Middle frontal gyrus (tissue), 1 donor: ENCODE measurements at regions not wholly inside any gene's neighbourhood (a gene's known extent, or its start where the extent isn't known, plus 50 kb on each side); places are given as distances from the start of the nearest gene placed in this dataset.

Source experiments
- DNase-seq: peaks from one replicate; pipeline ENCODE4 v3.0.0-alpha.2; 2015; ENCODE audit warnings: low spot score; ENCODE audit errors: extremely low spot score

DNA sequence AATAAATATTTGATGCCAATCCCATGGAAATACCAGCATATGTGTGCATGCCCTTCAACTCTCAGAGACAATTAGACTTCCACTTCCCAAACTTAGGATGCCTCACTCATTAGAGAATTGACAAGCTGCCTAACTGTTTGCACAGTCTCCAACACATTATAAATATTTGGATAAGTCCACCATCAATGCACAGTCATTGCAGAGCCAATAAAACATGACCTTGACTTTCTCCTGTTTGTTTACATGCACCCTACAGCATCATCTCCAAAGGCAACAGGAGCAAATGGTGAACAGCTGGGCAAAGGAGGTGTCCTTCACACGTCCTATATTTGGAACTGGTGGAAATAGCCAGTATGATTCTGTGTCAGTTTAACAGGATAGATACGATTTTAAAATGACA, 804.4 kb upstream of the RBFOX1 start:
- DNase-seq, result no peak

DNA sequence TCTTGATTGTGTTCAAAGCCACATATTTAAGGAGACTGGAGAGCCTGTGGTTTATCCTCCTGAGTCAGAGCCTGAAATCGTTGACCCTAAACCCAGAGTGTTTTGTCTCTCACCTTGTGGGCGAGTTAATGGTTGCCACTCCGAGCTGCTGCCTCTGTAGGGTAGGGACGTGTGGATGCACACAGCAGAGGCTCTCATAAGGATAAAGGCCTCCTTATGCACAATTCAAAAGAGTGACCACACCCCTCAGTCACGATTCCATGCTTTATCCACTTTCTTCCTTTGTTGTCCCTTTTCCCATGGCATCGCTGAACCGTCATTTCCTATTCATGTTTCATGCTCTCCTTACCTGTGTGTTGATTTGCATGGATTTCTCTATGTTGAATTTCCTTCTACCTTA, 805.0 kb upstream of the RBFOX1 start:
- no peak for DNase-seq

DNA sequence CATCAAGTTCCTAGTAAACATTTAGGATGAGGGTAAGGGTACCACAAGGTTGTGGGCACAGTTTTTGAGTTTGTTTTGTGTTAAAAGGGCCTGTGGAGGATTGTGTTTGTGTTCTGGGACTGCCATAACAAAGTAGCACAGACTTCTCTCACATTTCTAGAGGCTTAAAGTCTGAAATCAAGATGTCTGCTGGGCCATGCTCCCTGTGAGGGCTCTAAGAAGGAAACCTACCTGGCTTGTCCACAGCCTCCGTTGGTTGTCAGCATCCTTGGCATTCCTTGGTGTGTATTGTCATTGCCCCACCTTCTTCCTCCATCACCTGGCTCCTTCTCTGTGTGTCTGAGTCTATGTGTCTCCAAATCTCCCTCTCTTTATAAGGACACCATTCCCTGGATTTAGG, 808.1 kb upstream of the RBFOX1 start:
- no peak for DNase-seq

DNA sequence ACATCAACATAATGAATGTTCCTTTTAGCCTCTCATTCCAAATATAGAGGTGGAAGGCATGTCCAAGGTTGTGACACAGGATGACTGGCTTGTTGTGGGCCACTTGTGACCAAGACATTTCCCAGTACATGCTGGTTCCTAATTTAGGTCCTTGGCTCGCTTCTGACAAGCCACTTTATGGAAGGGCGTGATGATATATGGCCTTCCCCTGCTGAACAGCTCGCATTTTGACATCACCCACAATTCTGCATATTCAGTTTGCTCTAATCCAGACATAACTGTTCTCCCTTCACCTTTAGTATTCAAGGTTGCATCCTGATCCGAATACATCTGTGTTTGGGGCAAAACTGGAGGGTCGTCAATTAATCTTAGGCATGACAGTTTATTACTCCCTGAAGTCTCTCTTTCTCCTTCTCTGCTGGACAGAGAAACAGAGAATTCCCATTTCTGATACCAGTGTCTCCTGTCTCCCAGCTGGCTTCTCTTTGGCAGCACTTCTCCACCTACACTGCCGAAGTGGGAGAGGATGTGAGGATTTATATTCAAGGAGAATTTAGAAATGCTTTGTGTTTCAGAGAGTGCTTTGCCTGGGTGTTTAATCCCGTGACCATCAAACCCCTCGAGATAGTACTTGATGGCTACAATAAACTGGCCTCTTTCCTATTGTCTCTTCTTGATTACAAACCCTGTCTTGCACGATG, 815.5 kb upstream of the RBFOX1 start:
- DNase-seq, result no peak

DNA sequence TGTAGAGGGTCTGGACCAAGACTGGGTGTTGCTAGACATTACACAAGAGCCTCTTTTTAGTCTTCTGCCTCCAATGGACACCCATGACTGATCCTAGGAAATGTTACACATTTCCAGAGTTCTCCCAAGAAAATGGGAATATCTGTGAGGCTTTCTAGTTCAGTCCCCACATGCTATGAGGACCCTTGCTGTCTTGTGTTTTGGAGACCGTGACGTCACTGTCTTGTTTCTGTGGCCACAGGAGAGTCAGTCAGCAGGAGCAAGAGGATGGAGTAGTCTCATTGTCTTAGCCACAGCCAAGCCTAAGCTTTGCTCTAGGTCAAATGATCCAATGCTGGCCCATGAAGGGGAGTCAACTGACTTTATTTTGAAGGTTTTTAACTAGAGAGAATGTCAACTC, 820.1 kb upstream of the RBFOX1 start:
- DNase-seq, result no peak

DNA sequence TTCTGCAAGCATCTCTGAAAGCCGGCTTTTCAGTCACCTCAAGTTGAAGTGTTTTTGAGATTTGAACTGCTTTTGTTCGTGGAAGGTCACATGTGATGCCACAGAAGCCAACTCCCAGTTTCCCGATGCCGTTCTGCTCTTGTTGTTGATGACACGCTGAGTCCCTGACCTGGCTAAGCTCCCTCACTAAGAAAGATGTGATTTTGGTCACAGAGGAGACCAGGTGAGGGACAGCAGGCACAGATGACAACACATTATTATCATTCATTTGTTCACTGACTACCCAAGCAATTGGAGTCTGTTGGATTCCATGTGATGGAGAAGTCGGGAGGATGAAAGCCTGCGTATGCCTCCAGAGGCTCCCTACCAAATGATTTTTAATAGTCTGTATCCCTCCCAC, 822.4 kb upstream of the RBFOX1 start:
- DNase-seq, result no peak

DNA sequence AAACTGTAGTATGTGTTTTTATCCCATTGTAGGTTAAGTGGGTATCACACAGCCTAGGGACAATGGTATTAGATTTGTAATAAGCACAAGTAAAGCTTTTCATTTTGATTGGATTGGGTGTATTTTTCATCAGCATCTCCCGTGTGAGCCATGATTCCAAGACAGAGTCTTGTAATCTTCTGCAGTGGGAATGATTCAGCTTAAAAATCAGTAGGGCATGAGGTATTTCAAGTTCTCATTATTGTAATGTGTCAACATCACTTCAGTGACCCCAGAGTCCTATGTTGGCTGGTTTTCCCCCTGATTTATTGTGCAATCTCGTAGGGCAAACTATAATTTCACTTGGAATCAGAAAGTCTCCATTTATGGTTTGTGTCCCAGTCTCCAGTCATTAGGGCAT, 833.2 kb upstream of the RBFOX1 start:
- no peak for DNase-seq

DNA sequence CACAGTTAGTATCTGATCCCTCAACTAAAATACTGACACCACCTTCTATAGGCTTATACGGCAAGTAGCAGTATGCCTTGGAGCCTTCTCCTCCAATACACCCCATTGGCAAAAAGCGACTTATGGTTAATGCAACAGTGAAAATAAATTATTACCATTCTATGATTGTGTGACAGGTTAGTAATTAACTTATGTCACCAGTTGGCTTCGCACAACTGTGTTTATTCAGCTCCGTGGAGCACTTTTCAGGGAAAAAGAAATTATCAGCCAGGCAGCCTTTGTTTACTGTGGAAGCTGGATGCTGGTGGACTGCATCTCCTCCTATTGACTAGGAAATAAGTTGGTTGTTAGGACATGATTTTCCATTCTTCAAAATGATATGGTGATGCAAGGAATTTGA, 833.8 kb upstream of the RBFOX1 start:
- no peak for DNase-seq

DNA sequence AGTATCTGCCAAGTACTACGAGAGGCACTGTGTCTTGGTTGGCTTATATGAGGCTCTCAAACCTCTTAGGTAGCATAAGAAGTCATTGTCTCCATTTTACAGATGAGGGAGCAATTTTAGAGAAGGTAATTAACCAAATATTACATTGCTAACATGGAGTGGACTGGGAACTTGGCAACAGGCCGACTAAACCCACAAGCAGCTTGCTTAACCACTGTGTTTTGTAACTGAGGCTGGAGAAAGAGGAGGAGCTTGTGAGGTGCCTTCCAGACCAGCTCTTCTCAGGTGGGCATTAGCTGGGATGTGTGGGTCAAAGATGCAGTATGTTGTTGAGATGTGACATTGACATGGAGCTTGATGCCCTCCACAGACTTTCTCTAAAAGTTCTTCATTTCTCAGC, 835.6 kb upstream of the RBFOX1 start:
- DNase-seq, result no peak

DNA sequence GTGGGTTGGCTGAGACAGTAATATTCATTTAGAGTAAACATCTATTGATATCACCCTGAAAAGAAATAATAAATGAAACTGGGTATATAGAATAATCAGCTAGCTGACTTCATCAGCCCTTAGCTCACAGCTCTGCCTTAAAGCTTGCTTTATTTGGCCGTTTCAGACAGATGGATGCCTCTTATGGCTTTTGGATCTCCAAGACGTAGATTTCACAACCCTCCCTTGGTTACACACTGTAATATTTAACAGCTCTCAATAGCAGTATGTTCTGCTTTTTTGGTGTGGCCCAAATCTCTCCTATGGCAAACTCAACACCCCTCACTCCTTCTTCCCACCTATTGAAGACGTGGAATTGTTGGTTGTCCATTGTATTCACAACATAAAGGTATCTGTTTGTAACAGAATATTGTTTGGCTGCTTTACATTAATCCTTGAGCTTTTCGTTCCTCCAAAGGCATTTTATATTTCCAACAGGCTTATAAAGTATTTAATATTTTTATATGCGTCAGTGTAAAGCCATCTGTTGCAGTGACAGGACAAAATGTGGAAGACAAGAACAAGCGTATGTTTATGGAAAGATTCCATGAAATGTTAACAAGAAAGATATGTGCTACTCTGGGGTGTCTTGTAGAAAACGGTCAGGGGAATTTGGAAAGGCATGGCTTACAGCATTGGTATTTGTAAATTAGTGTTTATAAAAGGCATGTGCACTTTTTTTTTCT, 837.0 kb upstream of the RBFOX1 start:
- no peak for DNase-seq

DNA sequence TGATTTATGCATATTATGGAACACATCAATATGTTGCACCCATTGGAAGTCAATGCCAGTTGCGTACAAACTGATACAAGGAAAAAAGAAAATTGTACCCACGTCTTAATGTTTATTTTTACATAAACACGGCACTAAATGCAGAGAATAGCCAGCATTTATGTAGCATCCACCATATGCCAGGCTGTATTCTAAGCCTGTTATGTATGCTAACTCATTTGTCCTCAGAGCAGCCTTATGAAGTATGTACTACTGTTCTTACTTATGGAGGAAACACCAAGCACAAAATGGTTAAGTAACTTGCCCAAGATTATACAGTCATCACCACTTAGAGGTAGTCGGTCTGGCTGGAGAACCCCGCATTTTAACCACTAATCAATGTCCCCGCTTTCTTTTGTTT, 837.9 kb upstream of the RBFOX1 start:
- no peak for DNase-seq

DNA sequence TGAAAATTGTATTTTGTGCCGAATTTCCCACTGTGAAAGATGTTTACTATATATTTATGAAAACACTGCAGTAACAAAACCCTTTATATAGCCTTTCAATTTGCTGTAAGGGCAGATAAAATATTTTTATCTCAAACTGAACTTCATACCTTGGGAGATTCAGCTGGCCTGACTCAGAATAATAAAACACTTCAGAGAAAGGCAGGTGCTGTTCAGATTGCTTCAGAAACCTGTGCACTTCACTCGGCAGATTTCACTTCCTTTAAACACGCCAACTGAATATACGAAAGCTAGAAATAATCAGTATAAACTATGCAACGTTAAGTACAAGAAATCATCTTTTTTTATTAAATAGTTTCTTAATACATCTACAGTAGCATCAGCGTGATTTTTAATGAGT, 839.1 kb upstream of the RBFOX1 start:
- no peak for DNase-seq

DNA sequence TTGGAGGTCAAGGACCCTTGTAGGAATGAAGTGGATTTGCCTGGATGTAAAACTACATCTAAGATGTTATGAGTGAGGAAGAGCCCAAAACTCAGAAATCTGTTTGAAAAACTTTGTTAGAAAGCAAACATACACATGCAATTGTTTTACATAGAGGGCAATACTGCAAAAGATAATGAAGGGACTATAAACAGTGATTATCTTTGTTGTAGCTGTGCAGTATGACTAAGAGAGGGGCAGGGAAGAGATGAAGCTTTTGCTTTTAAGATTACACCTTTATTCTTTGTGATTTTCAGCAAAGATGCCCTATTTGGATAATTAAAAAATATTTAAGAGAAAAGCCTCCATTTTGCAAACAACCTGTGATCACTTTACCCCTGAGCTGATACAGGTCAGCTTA, 839.9 kb upstream of the RBFOX1 start:
- DNase-seq, result no peak

DNA sequence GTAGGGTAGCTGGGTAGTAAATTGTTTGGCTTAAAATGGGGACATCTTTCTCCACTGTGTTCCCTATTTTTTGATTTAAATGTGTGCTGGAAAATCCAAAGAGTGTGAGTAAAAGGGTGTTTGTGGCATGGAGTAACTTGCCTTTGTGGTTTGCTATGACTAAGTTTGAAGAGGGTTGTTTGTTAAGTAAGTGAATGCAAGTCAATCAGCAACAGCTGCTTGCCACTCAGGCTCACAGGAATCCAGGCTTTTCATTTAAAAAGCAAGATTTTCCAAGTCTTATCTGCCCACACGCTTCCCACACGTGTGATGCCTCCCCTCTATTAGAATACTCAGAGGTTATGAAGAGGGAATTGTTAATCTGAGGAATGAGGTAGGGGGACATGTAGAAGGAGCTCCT, 847.7 kb upstream of the RBFOX1 start:
- no peak for DNase-seq

DNA sequence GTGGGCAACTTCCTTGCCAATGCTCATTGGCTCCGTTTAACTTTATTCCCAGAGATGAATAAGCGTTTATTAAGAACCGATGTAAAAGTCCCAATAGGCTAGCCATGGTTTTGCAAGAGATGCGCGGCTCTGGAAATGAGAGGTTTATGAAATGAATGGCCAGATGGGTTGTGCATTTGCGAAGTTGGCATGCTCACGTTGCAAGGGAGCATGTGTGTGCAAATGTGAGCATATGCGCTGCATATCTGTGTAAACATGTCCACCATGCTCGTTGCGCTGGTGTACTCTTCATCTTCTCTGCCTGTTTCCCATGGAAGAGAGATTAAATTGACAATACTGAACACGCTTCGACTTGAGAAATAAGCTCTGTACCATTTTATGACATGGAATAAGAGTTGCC, 848.6 kb upstream of the RBFOX1 start:
- DNase-seq, result no peak

DNA sequence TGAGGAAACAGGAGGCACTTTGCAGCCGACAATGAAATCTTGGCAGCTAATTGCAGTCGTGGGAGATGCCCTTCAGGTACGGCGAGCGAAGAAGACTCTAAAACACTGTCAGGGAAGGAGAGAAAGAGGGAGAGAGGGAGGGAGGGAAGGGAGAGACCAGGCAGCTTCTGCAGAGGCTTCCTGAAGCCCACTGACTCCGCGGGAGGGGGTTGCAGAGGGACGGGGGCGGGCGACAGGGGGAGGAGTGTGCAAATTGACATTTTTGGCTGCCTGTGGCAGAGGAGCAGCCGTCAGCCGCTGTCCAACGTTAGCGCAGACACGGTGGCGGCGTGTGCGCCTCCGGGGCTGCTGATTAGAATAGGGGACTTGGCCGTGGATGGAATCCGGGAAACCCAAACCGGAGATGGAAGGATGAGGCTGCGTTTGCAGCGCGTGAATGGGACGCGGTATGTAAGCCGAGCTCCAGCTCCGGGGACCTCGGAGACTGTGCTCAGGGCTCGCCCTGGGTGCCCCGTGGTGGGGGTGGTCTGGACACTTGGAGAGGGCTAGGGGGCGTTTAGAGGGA, 849.1 kb upstream of the RBFOX1 start:
- no peak for DNase-seq

DNA sequence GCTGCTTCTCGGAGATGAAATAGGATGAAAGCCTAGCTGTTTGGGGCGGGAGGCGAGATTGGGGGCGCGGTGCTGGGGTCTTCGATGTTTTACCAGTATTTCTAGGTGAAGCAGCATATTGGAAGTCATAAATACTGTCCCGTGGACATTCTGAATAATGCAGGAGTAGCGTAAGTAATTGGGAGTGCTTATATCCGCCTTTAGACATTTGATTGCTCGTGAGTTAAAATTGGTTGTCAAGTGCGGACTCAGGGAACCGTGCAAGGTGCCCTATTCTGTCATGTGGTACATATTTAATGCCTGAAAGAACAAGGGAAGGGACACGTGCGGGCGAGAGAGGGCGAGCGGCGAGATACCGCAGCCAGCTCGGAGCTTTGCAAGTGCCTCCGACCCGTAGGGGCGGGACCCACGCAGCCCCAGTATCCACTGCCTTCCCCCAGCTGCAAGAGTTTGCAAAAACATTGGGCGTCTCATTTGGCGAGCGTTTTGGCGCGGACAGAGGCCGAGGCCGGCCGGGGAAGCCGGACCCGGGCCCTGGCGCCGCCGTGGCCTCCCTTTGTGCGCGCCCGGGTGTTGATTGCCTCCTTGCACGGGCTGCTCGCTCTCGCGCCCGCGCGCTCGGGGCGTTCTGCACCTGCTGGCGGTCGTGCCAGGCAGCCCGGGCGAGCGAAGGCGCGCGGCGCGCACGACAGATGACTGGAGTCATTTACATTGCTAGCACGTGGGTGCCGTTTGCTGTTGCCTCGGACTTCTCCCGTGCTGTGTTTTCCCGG, 849.8 kb upstream of the RBFOX1 start:
- DNase-seq, result no peak

DNA sequence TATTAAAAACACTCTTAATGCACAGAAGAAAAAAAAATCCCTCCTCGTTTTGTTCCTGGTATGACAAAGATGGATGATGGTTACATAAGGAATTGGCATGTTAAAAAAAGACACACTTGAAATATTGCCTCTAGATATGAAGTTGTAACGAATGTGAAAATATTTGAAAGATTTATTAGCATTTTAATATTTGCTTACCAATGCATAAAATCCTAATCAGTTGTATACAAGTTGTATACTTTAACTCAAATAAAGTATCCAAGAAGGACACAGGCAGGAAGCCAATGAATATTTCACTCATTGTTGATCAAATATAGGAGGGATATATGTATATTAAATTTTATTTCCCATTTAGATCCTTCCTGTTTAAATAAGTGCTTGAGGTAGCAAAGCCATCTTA, 850.8 kb upstream of the RBFOX1 start:
- DNase-seq, result no peak

DNA sequence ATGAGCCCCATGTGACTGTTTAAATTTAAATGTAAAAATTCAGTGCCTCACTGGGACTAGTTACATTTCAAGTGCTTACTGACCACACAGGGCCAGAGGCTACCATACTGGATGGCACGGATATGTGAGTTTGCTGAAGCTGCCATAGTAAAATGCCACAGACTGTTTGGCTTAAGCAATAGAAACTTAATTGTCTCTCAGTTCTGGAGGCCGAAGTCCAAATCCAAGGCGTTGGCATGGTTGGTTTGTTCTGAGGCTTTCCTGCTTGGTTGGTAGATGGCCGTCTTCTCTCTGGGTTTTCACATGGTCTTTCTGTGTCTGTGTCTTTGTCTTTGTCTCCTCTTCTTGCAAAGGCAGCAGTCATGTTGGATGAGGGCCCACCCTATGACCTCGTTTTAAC, 878.9 kb upstream of the RBFOX1 start:
- no peak for DNase-seq

DNA sequence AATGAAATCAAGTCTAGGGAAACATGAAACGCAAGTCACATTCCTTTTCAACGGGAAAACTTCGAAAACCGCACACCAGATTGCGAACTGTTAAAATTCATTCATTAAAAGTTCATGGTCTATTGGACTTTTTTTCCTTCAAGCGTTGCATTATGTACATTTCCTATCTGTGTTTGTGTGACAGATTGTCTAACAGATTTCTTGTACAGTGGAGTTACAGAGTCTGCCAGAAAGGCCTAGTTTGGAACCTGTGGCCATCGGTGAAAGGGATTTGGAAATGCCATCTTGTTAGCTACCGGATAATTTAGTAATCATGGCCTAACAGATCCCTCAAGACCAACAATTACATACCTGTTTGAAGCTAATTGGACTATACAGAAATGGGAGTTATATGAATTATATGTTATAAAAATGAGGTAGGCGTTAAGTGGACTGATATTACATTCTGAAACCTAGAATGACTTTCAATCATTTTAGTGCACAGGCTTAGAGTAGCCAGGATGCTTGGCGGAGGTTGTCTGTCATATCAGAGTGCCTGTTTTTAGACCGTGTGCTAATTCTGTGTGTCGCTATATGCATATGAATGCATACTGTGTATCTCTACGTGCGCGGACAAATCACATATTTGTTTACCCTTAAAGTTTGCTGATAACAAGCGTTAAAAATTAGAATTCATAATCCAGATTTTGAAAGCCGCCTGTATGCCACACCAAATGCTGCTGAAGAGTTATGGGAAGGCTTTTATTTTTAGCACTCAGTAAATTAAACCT, 885.4 kb upstream of the RBFOX1 start:
- no peak for DNase-seq

DNA sequence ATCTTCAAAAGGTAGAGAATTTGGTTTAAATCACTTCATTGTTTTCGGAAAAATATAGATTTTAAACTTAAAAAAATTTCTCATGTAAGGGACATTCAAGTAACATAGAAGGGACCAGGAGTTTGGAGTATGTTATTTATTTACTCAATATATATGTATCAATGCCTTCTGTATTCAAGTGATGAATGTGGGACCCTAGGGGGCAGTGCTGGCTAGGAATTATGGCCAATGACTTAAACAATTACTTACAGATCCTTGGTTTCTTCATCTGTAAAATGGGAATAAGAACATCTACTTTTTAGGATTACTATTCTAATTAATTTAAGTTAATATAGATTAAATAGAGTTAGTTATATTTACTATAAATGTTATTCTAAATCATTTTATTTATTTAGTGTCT, 886.3 kb upstream of the RBFOX1 start:
- no peak for DNase-seq

DNA sequence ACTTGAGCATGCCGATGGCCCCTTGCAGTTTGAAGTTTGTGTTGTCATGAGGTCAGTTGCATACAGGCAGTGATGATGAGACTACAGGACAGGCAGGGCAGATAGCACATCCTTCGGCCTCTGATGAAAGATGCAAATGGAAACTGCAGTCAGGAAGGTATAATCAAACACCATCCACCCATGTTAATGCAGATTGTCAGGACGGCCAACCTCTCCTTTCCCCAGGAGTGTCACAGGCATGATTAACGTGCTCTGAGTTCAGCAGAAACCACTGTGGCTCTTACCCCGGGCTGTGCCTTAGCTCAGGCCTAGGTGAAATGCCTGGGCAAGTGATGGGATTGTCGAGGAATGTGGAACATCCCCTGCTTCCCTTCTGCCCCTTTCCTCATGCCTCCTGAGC, 893.5 kb upstream of the RBFOX1 start:
- no peak for DNase-seq
